ENCODE measurements at regions not wholly inside any gene's neighbourhood (a gene's known extent, or its start where the extent isn't known, plus 50 kb on each side); places are given as distances from the start of the nearest gene placed in this dataset.
"Not testable (repeated sequence)": the region's sequence is repeated elsewhere in the genome, so short reads cannot be mapped to it uniquely, and the experiment has no call there.

GRCh38 chr20:57102566-57102965, 163.9 kb downstream of the BMP7 start:
- Mint-ChIP-seq H3K36me3 (ENCODE audit: low read depth) (no peaks in the 10 kb centered on the region), H3K4me1 (ENCODE audit: low read depth) (no peaks in the 10 kb centered on the region), H3K27ac (no peak overlapping the region), H3K4me3 (no peak overlapping the region), H3K27me3 (ENCODE audit: low read depth) (no peaks in the 10 kb centered on the region), H3K9me3 (ENCODE audit: insufficient read depth) (no peaks in the 10 kb centered on the region)
- DNase-seq (no peak), ATAC-seq (no peak)
- ChIA-PET POLR2A (no interaction called here), CTCF (no interaction called here)

- no peaks in the 10 kb centered on the region for H3K4me1 Mint-ChIP-seq (ENCODE audit: low read depth)
- DNase-seq (no peak), ATAC-seq (no peak)
- no peaks in the 10 kb centered on the region for H3K9me3 Mint-ChIP-seq (ENCODE audit: insufficient read depth)
- CTCF ChIA-PET, result no interaction called here
- H3K27ac Mint-ChIP-seq, result no peak overlapping the region
- no peaks in the 10 kb centered on the region for H3K36me3 Mint-ChIP-seq (ENCODE audit: low read depth)
- no peak overlapping the region for H3K4me3 Mint-ChIP-seq
- H3K27me3 Mint-ChIP-seq (ENCODE audit: low read depth), result no peaks in the 10 kb centered on the region
- POLR2A ChIA-PET, result no interaction called here
Measured at GRCh38 chr20:57103146-57103800, 163.2 kb downstream of the BMP7 start.

GRCh38 chr20:57104113-57104512, 162.3 kb downstream of the BMP7 start:
- CTCF ChIA-PET, result no interaction called here
- H3K36me3 Mint-ChIP-seq (ENCODE audit: low read depth), result no peaks in the 10 kb centered on the region
- no peak for DNase-seq
- no peaks in the 10 kb centered on the region for H3K9me3 Mint-ChIP-seq (ENCODE audit: insufficient read depth)
- ATAC-seq, result no peak
- H3K4me3 Mint-ChIP-seq, result no peak overlapping the region
- POLR2A ChIA-PET, result no interaction called here
- no peaks in the 10 kb centered on the region for H3K27me3 Mint-ChIP-seq (ENCODE audit: low read depth)
- H3K27ac Mint-ChIP-seq, result no peak overlapping the region
- H3K4me1 Mint-ChIP-seq (ENCODE audit: low read depth), result no peaks in the 10 kb centered on the region

- CTCF ChIA-PET, result no interaction called here
- DNase-seq (no peak), ATAC-seq (no peak)
- Mint-ChIP-seq H3K27ac (no peak overlapping the region), H3K27me3 (ENCODE audit: low read depth) (no peaks in the 10 kb centered on the region), H3K9me3 (ENCODE audit: insufficient read depth) (no peaks in the 10 kb centered on the region), H3K4me3 (no peak overlapping the region), H3K4me1 (ENCODE audit: low read depth) (no peaks in the 10 kb centered on the region), H3K36me3 (ENCODE audit: low read depth) (no peaks in the 10 kb centered on the region)
- POLR2A ChIA-PET, result no interaction called here
Measured at GRCh38 chr20:57104651-57105204, 161.7 kb downstream of the BMP7 start.

GRCh38 chr20:57106030-57106682, 160.3 kb downstream of the BMP7 start:
- ATAC-seq, result no peak
- Mint-ChIP-seq H3K9me3 (ENCODE audit: insufficient read depth) (no peaks in the 10 kb centered on the region), H3K4me1 (ENCODE audit: low read depth) (no peaks in the 10 kb centered on the region), H3K36me3 (ENCODE audit: low read depth) (no peaks in the 10 kb centered on the region), H3K4me3 (no peak overlapping the region), H3K27me3 (ENCODE audit: low read depth) (no peaks in the 10 kb centered on the region), H3K27ac (no peak overlapping the region)
- DNase-seq, result no peak
- CTCF ChIA-PET, result no interaction called here
- POLR2A ChIA-PET, result no interaction called here

GRCh38 chr20:57106692-57107091, 159.7 kb downstream of the BMP7 start:
- no peak overlapping the region for H3K4me3 Mint-ChIP-seq
- no peaks in the 10 kb centered on the region for H3K36me3 Mint-ChIP-seq (ENCODE audit: low read depth)
- DNase-seq, result no peak
- no peaks in the 10 kb centered on the region for H3K27me3 Mint-ChIP-seq (ENCODE audit: low read depth)
- ATAC-seq, result no peak
- no peaks in the 10 kb centered on the region for H3K4me1 Mint-ChIP-seq (ENCODE audit: low read depth)
- H3K9me3 Mint-ChIP-seq (ENCODE audit: insufficient read depth), result no peaks in the 10 kb centered on the region
- CTCF ChIA-PET, result no interaction called here
- POLR2A ChIA-PET, result no interaction called here
- no peak overlapping the region for H3K27ac Mint-ChIP-seq

GRCh38 chr20:57107208-57107607, 159.2 kb downstream of the BMP7 start:
- ChIA-PET CTCF (no interaction called here), POLR2A (no interaction called here)

GRCh38 chr20:57108218-57108617, 158.2 kb downstream of the BMP7 start:
- Mint-ChIP-seq H3K27ac (no peak overlapping the region), H3K9me3 (ENCODE audit: insufficient read depth) (no peaks in the 10 kb centered on the region), H3K27me3 (ENCODE audit: low read depth) (no peaks in the 10 kb centered on the region), H3K4me3 (no peak overlapping the region), H3K36me3 (ENCODE audit: low read depth) (no peaks in the 10 kb centered on the region), H3K4me1 (ENCODE audit: low read depth) (no peaks in the 10 kb centered on the region)
- ATAC-seq, result no peak
- DNase-seq, result no peak
- ChIA-PET POLR2A (no interaction called here), CTCF (no interaction called here)

More at GRCh38 chr20:57107208-57107607, 159.2 kb downstream of the BMP7 start:
- DNase-seq (no peak), ATAC-seq (no peak)
- Mint-ChIP-seq H3K27ac (no peak overlapping the region), H3K27me3 (ENCODE audit: low read depth) (no peaks in the 10 kb centered on the region), H3K36me3 (ENCODE audit: low read depth) (no peaks in the 10 kb centered on the region), H3K9me3 (ENCODE audit: insufficient read depth) (no peaks in the 10 kb centered on the region), H3K4me1 (ENCODE audit: low read depth) (no peaks in the 10 kb centered on the region), H3K4me3 (no peak overlapping the region)

GRCh38 chr20:57108742-57109570, 157.5 kb downstream of the BMP7 start:
- DNase-seq, result no peak
- Mint-ChIP-seq H3K27me3 (ENCODE audit: low read depth) (no peaks in the 10 kb centered on the region), H3K27ac (no peak overlapping the region), H3K9me3 (ENCODE audit: insufficient read depth) (no peaks in the 10 kb centered on the region), H3K36me3 (ENCODE audit: low read depth) (no peaks in the 10 kb centered on the region), H3K4me1 (ENCODE audit: low read depth) (no peaks in the 10 kb centered on the region), H3K4me3 (no peak overlapping the region)
- no peak for ATAC-seq
- POLR2A ChIA-PET, result no interaction called here
- CTCF ChIA-PET, result no interaction called here

GRCh38 chr20:57109571-57109953, 156.9 kb downstream of the BMP7 start:
- no peaks in the 10 kb centered on the region for H3K36me3 Mint-ChIP-seq (ENCODE audit: low read depth)

GRCh38 chr20:57110121-57111027, 156.1 kb downstream of the BMP7 start:
- H3K27me3 Mint-ChIP-seq (ENCODE audit: low read depth); DNase-seq; POLR2A ChIA-PET; H3K4me3 Mint-ChIP-seq; H3K9me3 Mint-ChIP-seq (ENCODE audit: insufficient read depth); H3K4me1 Mint-ChIP-seq (ENCODE audit: low read depth); H3K27ac Mint-ChIP-seq; ATAC-seq; H3K36me3 Mint-ChIP-seq (ENCODE audit: low read depth); CTCF ChIA-PET: not testable (repeated sequence)

More at GRCh38 chr20:57109571-57109953, 156.9 kb downstream of the BMP7 start:
- CTCF ChIA-PET, result no interaction called here
- H3K9me3 Mint-ChIP-seq (ENCODE audit: insufficient read depth), result no peaks in the 10 kb centered on the region
- H3K27me3 Mint-ChIP-seq (ENCODE audit: low read depth), result no peaks in the 10 kb centered on the region
- POLR2A ChIA-PET, result no interaction called here
- ATAC-seq (no peak), DNase-seq (no peak)
- no peak overlapping the region for H3K27ac Mint-ChIP-seq
- no peak overlapping the region for H3K4me3 Mint-ChIP-seq
- H3K4me1 Mint-ChIP-seq (ENCODE audit: low read depth), result no peaks in the 10 kb centered on the region

GRCh38 chr20:57111028-57111373, 155.4 kb downstream of the BMP7 start:
- no peaks in the 10 kb centered on the region for H3K27me3 Mint-ChIP-seq (ENCODE audit: low read depth)
- ATAC-seq (no peak), DNase-seq (no peak)
- POLR2A ChIA-PET, result no interaction called here
- H3K36me3 Mint-ChIP-seq (ENCODE audit: low read depth), result no peaks in the 10 kb centered on the region
- CTCF ChIA-PET, result no interaction called here
- H3K4me3 Mint-ChIP-seq, result no peak overlapping the region
- no peaks in the 10 kb centered on the region for H3K4me1 Mint-ChIP-seq (ENCODE audit: low read depth)
- no peak overlapping the region for H3K27ac Mint-ChIP-seq
- no peaks in the 10 kb centered on the region for H3K9me3 Mint-ChIP-seq (ENCODE audit: insufficient read depth)
